CD4-positive, alpha-beta memory T cell (primary cell): ENCODE measurements at regions not wholly inside any gene's neighbourhood (a gene's known extent, or its start where the extent isn't known, plus 50 kb on each side); places are given as distances from the start of the nearest gene placed in this dataset.

Experiments
- CTCF ChIA-PET: fragments of 350-600 bp; sonication (Branson Sonifier 250); formaldehyde crosslinking; loops from one replicate; lab custom pipeline; 2021; ENCODE audit warnings: inconsistent platforms; ENCODE audit not compliant: partially characterized antibody; lab: Charles Lee
- POLR2A ChIA-PET: fragments of 350-600 bp; sonication (Branson Sonifier 250); formaldehyde crosslinking; loops from one replicate; lab custom pipeline; 2021; ENCODE audit not compliant: partially characterized antibody; lab: Charles Lee
- DNase-seq, 5 donors: peaks; one replicate each; pipeline versions ENCODE4 v3.0.0 to v3.0.0-alpha.2; 2020 to 2022; ENCODE audit warnings: mixed read lengths in 1 of 5
- H3K27ac ChIP-seq: one replicate; pipeline ENCODE4 v1.7.0; 2013; ENCODE audit warnings: low read depth, low read length
- H3K27me3 ChIP-seq: 2 replicates; pipeline ENCODE4 v1.7.0; 2013; ENCODE audit warnings: mild to moderate bottlenecking, low read length, moderate library complexity; ENCODE audit not compliant: insufficient read depth
- H3K36me3 ChIP-seq: 2 replicates; pipeline ENCODE4 v1.7.0; 2013; ENCODE audit warnings: mild to moderate bottlenecking, low read length, moderate library complexity; ENCODE audit not compliant: insufficient read depth
- H3K4me1 ChIP-seq: 2 replicates; pipeline ENCODE4 v1.7.0; 2013; ENCODE audit warnings: mild to moderate bottlenecking, low read length, moderate library complexity; ENCODE audit not compliant: insufficient read depth
- H3K4me3 ChIP-seq, 2 donors: one replicate each; pipeline ENCODE4 v1.7.0; 2013; ENCODE audit warnings: low read length in 2 of 2, mild to moderate bottlenecking in 1 of 2
- H3K9me3 ChIP-seq, 2 donors: one replicate each; pipeline ENCODE4 v1.7.0; 2013; ENCODE audit warnings: low read length in 2 of 2, control low read depth in 1 of 2; ENCODE audit not compliant: control insufficient read depth in 1 of 2
- H3K27ac Mint-ChIP-seq, 7 donors: one replicate each; pipeline ENCODE4 v1.8.0; 2020 to 2021; ENCODE audit warnings: mixed read lengths in 7 of 7, mild to moderate bottlenecking in 6 of 7, inconsistent platforms in 3 of 7, moderate library complexity in 3 of 7
- H3K27me3 Mint-ChIP-seq, 2 donors: one replicate each; pipeline ENCODE4 v1.8.0; 2020 to 2021; ENCODE audit warnings: mixed read lengths in 2 of 2
- H3K36me3 Mint-ChIP-seq, 2 donors: one replicate each; pipeline ENCODE4 v1.8.0; 2020 to 2021; ENCODE audit warnings: mixed read lengths in 2 of 2, inconsistent platforms in 1 of 2, mild to moderate bottlenecking in 1 of 2
- H3K4me1 Mint-ChIP-seq, 4 donors: one replicate each; pipeline ENCODE4 v1.8.0; 2020 to 2021; ENCODE audit warnings: mixed read lengths in 4 of 4, mild to moderate bottlenecking in 1 of 4
- H3K4me3 Mint-ChIP-seq, 8 donors: one replicate each; pipeline ENCODE4 v1.8.0; 2020 to 2021; ENCODE audit warnings: mixed read lengths in 8 of 8, mild to moderate bottlenecking in 7 of 8, moderate library complexity in 6 of 8, inconsistent platforms in 3 of 8
- H3K9me3 Mint-ChIP-seq, 8 donors: one replicate each; pipeline ENCODE4 v1.8.0; 2020 to 2021; ENCODE audit warnings: mixed read lengths in 8 of 8, mild to moderate bottlenecking in 5 of 8, inconsistent platforms in 3 of 8, moderate library complexity in 1 of 8
- intact Hi-C: fragments of 100-400 bp; cut with micrococcal nuclease; formaldehyde crosslinking; loops from one replicate; pipeline ENCODE4 v1.15.1; 2023

DNA sequence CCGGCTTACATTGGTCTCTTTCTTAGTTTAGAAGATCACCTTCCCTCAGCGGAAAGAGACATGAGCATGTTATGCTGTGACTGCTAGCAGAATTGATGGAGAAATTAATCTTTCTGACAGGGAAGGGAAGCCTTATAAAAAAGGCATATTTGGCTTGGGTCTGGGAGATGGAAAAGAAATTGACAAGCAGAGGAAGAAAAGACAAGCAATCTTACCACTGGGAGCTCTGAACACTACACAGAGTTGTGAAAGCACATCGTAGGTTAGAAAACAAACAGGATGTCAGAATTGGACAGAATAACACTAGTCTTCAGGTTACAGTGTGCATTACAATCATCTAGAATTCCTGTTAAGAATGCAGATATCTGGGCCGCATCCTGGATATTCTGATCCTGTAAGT lies 1493.8 kb upstream of the IGFBP7 start:
- ChIA-PET POLR2A (no interaction called here), CTCF (no interaction called here)
- no peak for DNase-seq
- Histone ChIP-seq H3K4me1 (no peaks in the 10 kb centered on the region), H3K36me3 (no peaks in the 10 kb centered on the region), H3K27ac (no peak overlapping the region), H3K27me3 (no peaks in the 10 kb centered on the region), H3K9me3 (no peaks in the 10 kb centered on the region), H3K4me3 (no peak overlapping the region)
- H3K4me1 Mint-ChIP-seq, result no peaks in the 10 kb centered on the region
- H3K27me3 Mint-ChIP-seq, result no peaks in the 10 kb centered on the region
- no peaks in the 10 kb centered on the region for H3K36me3 Mint-ChIP-seq
- H3K9me3 Mint-ChIP-seq, result peaks cover 4 to 10% (median 4%) of the 10 kb centered on the region in 8 donors
- intact Hi-C loops, result no loop called here
- H3K4me3 Mint-ChIP-seq, result no peak overlapping the region
- H3K27ac Mint-ChIP-seq, result no peak overlapping the region

DNA sequence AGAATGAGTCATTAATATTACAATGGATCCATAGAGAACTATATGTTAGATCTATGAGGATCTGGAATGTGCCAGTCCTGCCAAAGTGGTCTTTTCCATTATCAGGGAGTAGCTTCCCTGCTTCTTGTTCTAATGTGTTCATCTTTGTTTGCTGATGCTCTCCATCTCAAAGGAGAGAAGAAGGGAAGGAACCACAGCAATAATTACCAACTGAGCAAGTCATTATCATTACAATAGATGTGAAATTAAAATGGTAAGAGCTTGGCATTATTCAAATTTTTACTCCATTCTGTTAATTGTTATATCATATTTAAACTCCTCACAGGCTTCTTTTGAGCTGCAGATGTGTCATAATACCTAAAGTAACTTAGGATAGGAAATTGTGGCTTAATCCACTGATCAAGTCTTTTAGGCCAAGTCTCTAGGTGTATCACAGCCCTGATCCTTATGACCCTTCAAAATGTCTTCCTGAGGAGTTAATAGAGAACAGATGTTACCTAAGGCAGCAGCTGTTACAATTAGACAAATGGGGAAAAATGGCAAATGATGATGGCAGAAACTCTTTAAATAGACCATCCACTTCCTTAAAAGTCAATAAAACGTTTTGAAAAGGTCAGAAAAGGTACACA lies 1492.7 kb upstream of the IGFBP7 start:
- Histone ChIP-seq H3K4me1 (no peaks in the 10 kb centered on the region), H3K27ac (no peak overlapping the region), H3K27me3 (no peaks in the 10 kb centered on the region), H3K9me3 (no peaks in the 10 kb centered on the region), H3K4me3 (no peak overlapping the region), H3K36me3 (no peaks in the 10 kb centered on the region)
- no peaks in the 10 kb centered on the region for H3K4me1 Mint-ChIP-seq
- POLR2A ChIA-PET, result no interaction called here
- CTCF ChIA-PET, result no interaction called here
- H3K27me3 Mint-ChIP-seq, result no peaks in the 10 kb centered on the region
- H3K9me3 Mint-ChIP-seq, result peaks cover 4 to 11% (median 6%) of the 10 kb centered on the region in 8 donors
- no peak for DNase-seq
- intact Hi-C loops, result no loop called here
- no peaks in the 10 kb centered on the region for H3K36me3 Mint-ChIP-seq
- no peak overlapping the region for H3K4me3 Mint-ChIP-seq
- no peak overlapping the region for H3K27ac Mint-ChIP-seq

DNA sequence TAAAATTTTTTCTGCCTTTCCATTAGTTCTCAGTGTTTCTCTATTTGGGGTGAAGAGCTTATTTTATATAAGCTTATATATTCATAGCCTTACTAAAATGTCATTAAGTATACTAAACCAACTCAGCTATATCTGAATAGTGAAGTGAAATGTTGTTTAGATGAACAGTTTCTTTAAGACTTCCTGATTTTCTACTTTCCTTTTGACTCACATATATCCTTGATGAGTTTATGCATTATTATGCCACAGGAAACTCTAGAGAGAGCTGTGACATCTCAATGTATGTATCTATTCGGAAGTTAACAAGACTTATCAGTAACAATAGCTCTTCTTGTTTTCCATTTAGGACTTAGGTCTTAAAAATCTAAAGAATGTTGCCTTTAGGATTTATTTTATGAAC lies 1491.8 kb upstream of the IGFBP7 start:
- CTCF ChIA-PET, result no interaction called here

DNA sequence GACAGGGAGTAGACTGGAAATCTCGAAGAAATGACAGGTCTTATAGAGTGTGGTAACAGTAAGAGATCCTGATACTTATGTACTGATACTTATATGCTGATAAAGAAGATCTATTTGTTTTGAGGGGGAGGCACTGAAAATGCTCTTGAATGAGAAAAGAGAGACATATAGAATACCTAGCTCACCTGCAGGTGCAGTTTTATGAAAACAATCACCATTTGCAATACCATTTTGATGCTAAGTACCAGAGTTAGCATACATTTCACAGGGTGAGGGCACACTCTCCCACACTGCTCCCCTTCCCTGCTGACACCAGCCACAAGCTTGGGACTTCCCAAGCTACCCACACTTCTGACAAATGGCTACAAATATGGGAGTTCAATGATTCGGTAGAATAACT lies 1490.1 kb upstream of the IGFBP7 start:
- Histone ChIP-seq H3K36me3 (no peaks in the 10 kb centered on the region), H3K4me1 (no peaks in the 10 kb centered on the region), H3K4me3 (no peak overlapping the region), H3K27me3 (no peaks in the 10 kb centered on the region), H3K27ac (no peak overlapping the region), H3K9me3 (no peaks in the 10 kb centered on the region)
- no peak overlapping the region for H3K4me3 Mint-ChIP-seq
- H3K4me1 Mint-ChIP-seq, result no peaks in the 10 kb centered on the region
- H3K27ac Mint-ChIP-seq, result no peak overlapping the region
- peaks cover 0 to 3% of the 10 kb centered on the region in 2 donors for H3K36me3 Mint-ChIP-seq
- no peak for DNase-seq
- H3K9me3 Mint-ChIP-seq, result peaks cover 4 to 9% (median 7%) of the 10 kb centered on the region in 8 donors
- intact Hi-C loops, result no loop called here
- H3K27me3 Mint-ChIP-seq, result no peaks in the 10 kb centered on the region
- ChIA-PET CTCF (no interaction called here), POLR2A (no interaction called here)

More for the DNA sequence above, 1491.8 kb upstream of the IGFBP7 start:
- Histone ChIP-seq H3K4me1 (no peaks in the 10 kb centered on the region), H3K36me3 (no peaks in the 10 kb centered on the region), H3K4me3 (no peak overlapping the region), H3K27me3 (no peaks in the 10 kb centered on the region), H3K9me3 (no peaks in the 10 kb centered on the region), H3K27ac (no peak overlapping the region)
- H3K9me3 Mint-ChIP-seq, result peaks cover 4 to 11% (median 6%) of the 10 kb centered on the region in 8 donors
- no peak overlapping the region for H3K4me3 Mint-ChIP-seq
- H3K27me3 Mint-ChIP-seq, result no peaks in the 10 kb centered on the region
- H3K36me3 Mint-ChIP-seq, result no peaks in the 10 kb centered on the region
- POLR2A ChIA-PET, result no interaction called here
- intact Hi-C loops, result no loop called here
- DNase-seq, result no peak
- H3K27ac Mint-ChIP-seq, result no peak overlapping the region
- no peaks in the 10 kb centered on the region for H3K4me1 Mint-ChIP-seq

DNA sequence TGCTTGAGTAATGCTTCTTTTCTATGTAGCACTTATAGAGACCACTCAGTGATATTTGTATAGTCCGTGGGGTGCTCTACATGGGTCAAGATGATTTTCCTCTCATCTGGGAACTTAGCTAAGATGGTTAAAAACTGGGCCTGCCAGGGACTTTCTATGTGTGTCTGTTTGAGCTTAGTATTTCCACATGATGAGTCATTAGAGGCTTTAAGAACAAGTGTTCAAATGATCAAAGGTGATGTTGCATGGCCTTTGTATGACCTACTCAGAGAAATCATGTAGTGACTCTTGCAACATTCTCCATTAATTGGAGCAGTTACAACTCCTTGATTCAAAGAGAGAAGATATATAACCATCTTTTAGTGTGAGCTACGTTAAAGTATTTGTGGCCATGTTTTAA lies 1480.5 kb upstream of the IGFBP7 start:
- Mint-ChIP-seq H3K36me3 (no peaks in the 10 kb centered on the region), H3K9me3 (peaks cover 3 to 10% (median 6%) of the 10 kb centered on the region in 8 donors), H3K27ac (no peak overlapping the region), H3K27me3 (no peaks in the 10 kb centered on the region), H3K4me3 (no peak overlapping the region), H3K4me1 (no peaks in the 10 kb centered on the region)
- no peak overlapping the region for H3K4me3 ChIP-seq
- no peaks in the 10 kb centered on the region for H3K36me3 ChIP-seq
- H3K4me1 ChIP-seq, result no peaks in the 10 kb centered on the region
- no peaks in the 10 kb centered on the region for H3K27me3 ChIP-seq
- H3K27ac ChIP-seq, result no peak overlapping the region
- no peaks in the 10 kb centered on the region for H3K9me3 ChIP-seq
- ChIA-PET CTCF (no interaction called here), POLR2A (no interaction called here)
- DNase-seq, result no peak
- intact Hi-C loops, result no loop called here

DNA sequence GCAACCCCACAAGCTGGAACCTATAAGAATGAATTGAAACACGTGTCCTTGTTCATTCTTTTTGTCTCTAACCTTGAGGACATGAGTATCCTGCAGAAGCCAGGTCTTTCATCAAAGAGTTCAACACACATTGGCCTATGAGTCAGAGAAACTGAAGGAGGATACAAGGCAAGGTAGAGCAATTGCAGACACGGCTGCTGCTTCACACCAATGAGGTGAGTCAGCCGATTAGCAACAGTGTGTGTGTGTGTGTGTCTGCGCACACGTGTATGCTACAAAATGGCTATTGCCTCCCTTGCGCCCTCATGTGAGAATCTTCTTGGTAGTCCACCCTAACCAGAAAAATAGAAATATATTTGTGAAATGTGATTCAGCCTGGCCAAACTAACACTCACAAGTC lies 1477.7 kb upstream of the IGFBP7 start:
- Mint-ChIP-seq H3K9me3 (peaks cover 5 to 26% (median 13%) of the 10 kb centered on the region in 8 donors), H3K27me3 (no peaks in the 10 kb centered on the region), H3K27ac (no peak overlapping the region), H3K36me3 (peaks cover 0 to under 1% of the 10 kb centered on the region in 2 donors), H3K4me1 (no peaks in the 10 kb centered on the region), H3K4me3 (no peak overlapping the region)
- Histone ChIP-seq H3K9me3 (no peaks in the 10 kb centered on the region), H3K36me3 (no peaks in the 10 kb centered on the region), H3K27ac (no peak overlapping the region), H3K4me1 (no peaks in the 10 kb centered on the region), H3K4me3 (no peak overlapping the region), H3K27me3 (no peaks in the 10 kb centered on the region)
- intact Hi-C loops, result no loop called here
- CTCF ChIA-PET, result no interaction called here
- DNase-seq, result no peak
- POLR2A ChIA-PET, result no interaction called here

DNA sequence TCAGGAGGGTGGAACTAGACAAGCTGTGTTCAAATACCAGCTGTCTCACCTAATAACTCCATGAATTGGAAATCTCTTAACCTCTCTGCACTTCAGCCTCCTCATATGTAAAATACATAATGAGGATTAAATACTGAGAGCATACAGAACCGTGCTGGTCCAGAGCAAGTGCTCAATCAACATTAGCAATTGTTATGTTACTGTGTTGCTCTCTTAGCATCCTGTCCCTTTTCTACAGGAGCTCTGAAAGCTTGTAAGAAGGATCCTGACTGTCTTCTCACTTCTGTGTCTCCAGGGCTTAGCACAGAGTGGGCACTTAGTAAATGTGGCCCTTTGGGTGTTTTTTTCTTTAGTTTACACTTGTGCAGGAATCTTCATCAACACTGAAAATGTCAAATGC lies 1456.1 kb upstream of the IGFBP7 start:
- intact Hi-C loops, result no loop called here

More for the DNA sequence above, 1456.1 kb upstream of the IGFBP7 start:
- Histone ChIP-seq H3K4me1 (no peaks in the 10 kb centered on the region), H3K4me3 (no peak overlapping the region), H3K27ac (no peak overlapping the region), H3K9me3 (peaks cover 0 to 7% of the 10 kb centered on the region in 2 donors), H3K27me3 (no peaks in the 10 kb centered on the region), H3K36me3 (no peaks in the 10 kb centered on the region)
- peaks cover 3 to 24% (median 12%) of the 10 kb centered on the region in 8 donors for H3K9me3 Mint-ChIP-seq
- no peak for DNase-seq
- ChIA-PET POLR2A (no interaction called here), CTCF (no interaction called here)
- H3K4me1 Mint-ChIP-seq, result no peaks in the 10 kb centered on the region
- no peaks in the 10 kb centered on the region for H3K27me3 Mint-ChIP-seq
- no peaks in the 10 kb centered on the region for H3K36me3 Mint-ChIP-seq
- no peak overlapping the region for H3K27ac Mint-ChIP-seq
- H3K4me3 Mint-ChIP-seq, result no peak overlapping the region
